Panc1 (cell line): ENCODE measurements at regions not wholly inside any gene's neighbourhood (a gene's known extent, or its start where the extent isn't known, plus 50 kb on each side); places are given as distances from the start of the nearest gene placed in this dataset.
"Not testable (repeated sequence)": the region's sequence is repeated elsewhere in the genome, so short reads cannot be mapped to it uniquely, and the experiment has no call there.

Experiments used
- CTCF ChIP-seq: fragments of 450-650 bp; IDR thresholded peaks from 2 replicates; pipeline ENCODE4 v1.5.1; 2017; ENCODE audit warnings: mild to moderate bottlenecking
- POLR2AphosphoS5 ChIP-seq: IDR thresholded peaks from 2 replicates; pipeline ENCODE4 v1.6.1; 2012; ENCODE audit warnings: mild to moderate bottlenecking, low read depth, low read length, moderate library complexity
- REST ChIP-seq, 2 experiments: IDR thresholded peaks; 2 replicates each; pipeline ENCODE4 v1.6.1; 2011 to 2012; ENCODE audit warnings: low read depth in 2 of 2, control low read depth in 1 of 2, low read length in 1 of 2, mild to moderate bottlenecking in 1 of 2, moderate library complexity in 1 of 2; ENCODE audit not compliant: insufficient read depth in 1 of 2

GRCh38 chr12:9294072-9294620, 86.0 kb upstream of the PZP start:
- TF ChIP-seq POLR2AphosphoS5; REST (IDR thresholded peaks at IDR 0.05; ENCODE audit: insufficient read depth in 1 of 2, low read depth in 2 of 2, low read length in 1 of 2); CTCF: not testable (repeated sequence)
